ENCODE measurements at regions not wholly inside any gene's neighbourhood (a gene's known extent, or its start where the extent isn't known, plus 50 kb on each side); places are given as distances from the start of the nearest gene placed in this dataset.

GRCh38 chr7:155931396-155932085 lies 119.3 kb upstream of the SHH start:
- TF ChIP-seq CTCF (IDR thresholded peaks at IDR 0.05) (no peak), POLR2A (IDR thresholded peaks at IDR 0.05) (no peak)

Data from esophagus squamous epithelium (tissue), 4 donors.